Gastrocnemius medialis (tissue), 4 donors: ENCODE measurements at regions not wholly inside any gene's neighbourhood (a gene's known extent, or its start where the extent isn't known, plus 50 kb on each side); places are given as distances from the start of the nearest gene placed in this dataset.

ENCODE experiments used
- CTCF ChIP-seq, 5 experiments: fragments of 450-650 bp in 3 of 5; fragments of 200-600 bp in 2 of 5; sonication (generic) in 2 of 5; IDR thresholded peaks in 4 of 5; conservative IDR thresholded peaks in 1 of 5; 1 replicate in 4 of 5; 2 replicates in 1 of 5; pipeline ENCODE4 v1.5.1; 2016 to 2019; ENCODE audit warnings: antibody characterized with exemption in 5 of 5, mild to moderate bottlenecking in 3 of 5, moderate library complexity in 3 of 5
- POLR2A ChIP-seq, 2 donors: fragments of 450-650 bp; IDR thresholded peaks; one replicate each; pipeline ENCODE4 v1.6.1; 2017; ENCODE audit warnings: antibody characterized with exemption in 2 of 2, mild to moderate bottlenecking in 2 of 2, moderate library complexity in 2 of 2

DNA sequence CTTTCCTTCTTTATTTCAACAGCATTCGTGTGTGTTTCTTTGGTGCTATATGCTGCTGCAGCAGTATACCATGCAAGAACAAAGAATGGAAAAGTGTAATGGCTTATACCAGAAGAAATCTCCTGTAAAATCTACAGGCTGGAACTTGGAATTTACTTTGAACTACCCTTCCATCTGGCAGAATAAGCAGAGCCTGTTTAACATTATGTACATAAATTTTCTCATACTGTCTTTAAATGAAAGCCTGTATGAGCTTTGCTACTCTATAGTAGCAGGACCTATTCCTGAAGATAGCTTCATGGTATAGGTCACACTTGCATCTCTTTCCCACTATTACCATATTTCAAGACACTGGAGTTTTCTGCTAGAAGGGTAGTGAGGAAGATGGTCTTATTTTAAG is 522.1 kb upstream of the GHITM start:
- TF ChIP-seq CTCF (IDR thresholded peaks at IDR 0.05 in 4 of 5, conservative IDR thresholded peaks at IDR 0.05 in 1 of 5) = no peak
- no peak for TF ChIP-seq POLR2A (IDR thresholded peaks at IDR 0.05)
